ENCODE measurements at regions not wholly inside any gene's neighbourhood (a gene's known extent, or its start where the extent isn't known, plus 50 kb on each side); places are given as distances from the start of the nearest gene placed in this dataset.

- TF ChIP-seq JUND (IDR thresholded peaks at IDR 0.05) (no peak), POLR2AphosphoS5 (IDR thresholded peaks at IDR 0.05; ENCODE audit: low read depth, low read length) (no peak), POLR2A (IDR thresholded peaks at IDR 0.05; ENCODE audit: borderline replicate concordance, extremely low read depth, insufficient read depth, insufficient read length) (no peak), EZH2phosphoT487 (IDR thresholded peaks at IDR 0.05; ENCODE audit: borderline replicate concordance) (no peak), RAD21 (IDR thresholded peaks at IDR 0.05; ENCODE audit: low read depth) (no peak), SIN3A (IDR thresholded peaks at IDR 0.05; ENCODE audit: low read depth) (no peak), FOSL1 (IDR thresholded peaks at IDR 0.05; ENCODE audit: low read depth) (no peak), ZNF274 (IDR thresholded peaks at IDR 0.05; ENCODE audit: low read depth, low read length) (no peak), YY1 (IDR thresholded peaks at IDR 0.05; ENCODE audit: extremely low read depth, insufficient replicate concordance, low read depth, low read length) (no peak), EZH2 (IDR thresholded peaks at IDR 0.05) (no peak)
- TF ChIP-seq, protein P1, sequence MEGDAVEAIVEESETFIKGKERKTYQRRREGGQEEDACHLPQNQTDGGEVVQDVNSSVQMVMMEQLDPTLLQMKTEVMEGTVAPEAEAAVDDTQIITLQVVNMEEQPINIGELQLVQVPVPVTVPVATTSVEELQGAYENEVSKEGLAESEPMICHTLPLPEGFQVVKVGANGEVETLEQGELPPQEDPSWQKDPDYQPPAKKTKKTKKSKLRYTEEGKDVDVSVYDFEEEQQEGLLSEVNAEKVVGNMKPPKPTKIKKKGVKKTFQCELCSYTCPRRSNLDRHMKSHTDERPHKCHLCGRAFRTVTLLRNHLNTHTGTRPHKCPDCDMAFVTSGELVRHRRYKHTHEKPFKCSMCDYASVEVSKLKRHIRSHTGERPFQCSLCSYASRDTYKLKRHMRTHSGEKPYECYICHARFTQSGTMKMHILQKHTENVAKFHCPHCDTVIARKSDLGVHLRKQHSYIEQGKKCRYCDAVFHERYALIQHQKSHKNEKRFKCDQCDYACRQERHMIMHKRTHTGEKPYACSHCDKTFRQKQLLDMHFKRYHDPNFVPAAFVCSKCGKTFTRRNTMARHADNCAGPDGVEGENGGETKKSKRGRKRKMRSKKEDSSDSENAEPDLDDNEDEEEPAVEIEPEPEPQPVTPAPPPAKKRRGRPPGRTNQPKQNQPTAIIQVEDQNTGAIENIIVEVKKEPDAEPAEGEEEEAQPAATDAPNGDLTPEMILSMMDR (IDR thresholded peaks at IDR 0.05 in 2 of 3, conservative IDR thresholded peaks at IDR 0.05 in 1 of 3; ENCODE audit: borderline replicate concordance in 1 of 3, insufficient read depth in 1 of 3, low read depth in 2 of 3, low read length in 2 of 3): no peak
- TF ChIP-seq, protein P2, sequence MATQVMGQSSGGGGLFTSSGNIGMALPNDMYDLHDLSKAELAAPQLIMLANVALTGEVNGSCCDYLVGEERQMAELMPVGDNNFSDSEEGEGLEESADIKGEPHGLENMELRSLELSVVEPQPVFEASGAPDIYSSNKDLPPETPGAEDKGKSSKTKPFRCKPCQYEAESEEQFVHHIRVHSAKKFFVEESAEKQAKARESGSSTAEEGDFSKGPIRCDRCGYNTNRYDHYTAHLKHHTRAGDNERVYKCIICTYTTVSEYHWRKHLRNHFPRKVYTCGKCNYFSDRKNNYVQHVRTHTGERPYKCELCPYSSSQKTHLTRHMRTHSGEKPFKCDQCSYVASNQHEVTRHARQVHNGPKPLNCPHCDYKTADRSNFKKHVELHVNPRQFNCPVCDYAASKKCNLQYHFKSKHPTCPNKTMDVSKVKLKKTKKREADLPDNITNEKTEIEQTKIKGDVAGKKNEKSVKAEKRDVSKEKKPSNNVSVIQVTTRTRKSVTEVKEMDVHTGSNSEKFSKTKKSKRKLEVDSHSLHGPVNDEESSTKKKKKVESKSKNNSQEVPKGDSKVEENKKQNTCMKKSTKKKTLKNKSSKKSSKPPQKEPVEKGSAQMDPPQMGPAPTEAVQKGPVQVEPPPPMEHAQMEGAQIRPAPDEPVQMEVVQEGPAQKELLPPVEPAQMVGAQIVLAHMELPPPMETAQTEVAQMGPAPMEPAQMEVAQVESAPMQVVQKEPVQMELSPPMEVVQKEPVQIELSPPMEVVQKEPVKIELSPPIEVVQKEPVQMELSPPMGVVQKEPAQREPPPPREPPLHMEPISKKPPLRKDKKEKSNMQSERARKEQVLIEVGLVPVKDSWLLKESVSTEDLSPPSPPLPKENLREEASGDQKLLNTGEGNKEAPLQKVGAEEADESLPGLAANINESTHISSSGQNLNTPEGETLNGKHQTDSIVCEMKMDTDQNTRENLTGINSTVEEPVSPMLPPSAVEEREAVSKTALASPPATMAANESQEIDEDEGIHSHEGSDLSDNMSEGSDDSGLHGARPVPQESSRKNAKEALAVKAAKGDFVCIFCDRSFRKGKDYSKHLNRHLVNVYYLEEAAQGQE (IDR thresholded peaks at IDR 0.05; ENCODE audit: low read depth): no peak
Observed at GRCh38 chr2:17184512-17184911, 333.7 kb downstream of the RAD51AP2 start.

Measured in HCT116 (cell line).